HEK293 (cell line): ENCODE measurements at regions not wholly inside any gene's neighbourhood (a gene's known extent, or its start where the extent isn't known, plus 50 kb on each side); places are given as distances from the start of the nearest gene placed in this dataset.

Experiments
- CTCF ChIA-PET: fragments of 350-600 bp; formaldehyde crosslinking; extraction: SDS; loops from one replicate; lab custom pipeline; 2021; ENCODE audit warnings: antibody characterized with exemption; lab: Yijun Ruan, JAX
- POLR2A ChIA-PET: fragments of 300-600 bp; formaldehyde crosslinking; extraction: SDS; loops from one replicate; lab custom pipeline; 2020; ENCODE audit warnings: antibody characterized with exemption, inconsistent platforms; lab: Yijun Ruan, JAX
- H3K27ac ChIP-seq: fragments of 200-500 bp; sonication (Bioruptor generic); 2 replicates; pipeline ENCODE4 v1.5.1; 2014; ENCODE audit warnings: low read depth, low read length, control low read depth, inconsistent platforms; ENCODE audit errors: extremely low read depth
- H3K36me3 ChIP-seq, 2 experiments: fragments of 200-500 bp in 1 of 2; sonication (Bioruptor generic) in 1 of 2; 1 replicate in 1 of 2; 2 replicates in 1 of 2; pipeline ENCODE4 v1.5.1; 2014 to 2017; ENCODE audit warnings: inconsistent platforms in 2 of 2, low read length in 2 of 2; ENCODE audit not compliant: control insufficient read depth in 2 of 2, insufficient read depth in 1 of 2
- H3K4me1 ChIP-seq: fragments of 200-500 bp; sonication (Bioruptor generic); 2 replicates; pipeline ENCODE4 v1.5.1; 2014; ENCODE audit warnings: mild to moderate bottlenecking, low read length, inconsistent platforms; ENCODE audit not compliant: control insufficient read depth, insufficient read depth
- H3K4me3 ChIP-seq: 2 replicates; pipeline ENCODE4 v1.5.1; 2011; ENCODE audit warnings: low read depth, mild to moderate bottlenecking, control low read depth, low read length, moderate library complexity
- H3K9me3 ChIP-seq: fragments of 200-500 bp; sonication (Bioruptor generic); 2 replicates; pipeline ENCODE4 v1.5.1; 2014; ENCODE audit warnings: low read depth, low read length, inconsistent platforms; ENCODE audit not compliant: control insufficient read depth, insufficient read depth
- KLF7 ChIP-seq: fragments of 450-650 bp; formaldehyde crosslinking; IDR thresholded peaks from 2 replicates; pipeline ENCODE4 v1.5.1; 2016; ENCODE audit warnings: missing biosample characterization, missing genetic modification characterization, borderline replicate concordance
- SCRT2 ChIP-seq: fragments of 450-650 bp; formaldehyde crosslinking; IDR thresholded peaks from 2 replicates; pipeline ENCODE4 v1.5.1; 2016; ENCODE audit warnings: missing biosample characterization, missing genetic modification characterization
- SP7 ChIP-seq: fragments of 450-650 bp; formaldehyde crosslinking; IDR thresholded peaks from 2 replicates; pipeline ENCODE4 v1.5.1; 2016; ENCODE audit warnings: missing biosample characterization, missing genetic modification characterization
- YY2 ChIP-seq: fragments of 450-650 bp; formaldehyde crosslinking; IDR thresholded peaks from 2 replicates; pipeline ENCODE4 v1.5.1; 2016; ENCODE audit warnings: missing biosample characterization, missing genetic modification characterization
- ZBTB44 ChIP-seq: fragments of 450-650 bp; IDR thresholded peaks from 2 replicates; pipeline ENCODE4 v1.5.1; 2018; ENCODE audit warnings: missing biosample characterization, mild to moderate bottlenecking, missing genetic modification characterization
- ZFP3 ChIP-seq: fragments of 450-650 bp; formaldehyde crosslinking; IDR thresholded peaks from 2 replicates; pipeline ENCODE4 v1.5.1; 2016; ENCODE audit warnings: low read depth, missing biosample characterization, missing genetic modification characterization
- ZFP69B ChIP-seq: fragments of 450-650 bp; formaldehyde crosslinking; IDR thresholded peaks from 2 replicates; pipeline ENCODE4 v1.5.1; 2016; ENCODE audit warnings: missing biosample characterization, missing genetic modification characterization
- ZIC2 ChIP-seq: fragments of 450-650 bp; formaldehyde crosslinking; IDR thresholded peaks from 2 replicates; pipeline ENCODE4 v1.5.1; 2016; ENCODE audit warnings: missing biosample characterization, missing genetic modification characterization
- ZNF146 ChIP-seq: fragments of 450-650 bp; formaldehyde crosslinking; IDR thresholded peaks from 2 replicates; pipeline ENCODE4 v1.5.1; 2016; ENCODE audit warnings: missing biosample characterization, missing genetic modification characterization
- ZNF214 ChIP-seq: fragments of 450-650 bp; formaldehyde crosslinking; IDR thresholded peaks from 2 replicates; pipeline ENCODE4 v1.5.1; 2017; ENCODE audit warnings: missing biosample characterization, mild to moderate bottlenecking, missing genetic modification characterization, borderline replicate concordance
- ZNF23 ChIP-seq: fragments of 450-650 bp; formaldehyde crosslinking; IDR thresholded peaks from 2 replicates; pipeline ENCODE4 v1.5.1; 2016; ENCODE audit warnings: missing biosample characterization, missing genetic modification characterization, borderline replicate concordance
- ZNF292 ChIP-seq: fragments of 450-650 bp; formaldehyde crosslinking; IDR thresholded peaks from 2 replicates; pipeline ENCODE4 v1.5.1; 2016; ENCODE audit warnings: low read depth, missing biosample characterization, missing genetic modification characterization, borderline replicate concordance
- ZNF350 ChIP-seq: fragments of 450-650 bp; formaldehyde crosslinking; IDR thresholded peaks from 2 replicates; pipeline ENCODE4 v1.5.0; 2017; ENCODE audit warnings: missing biosample characterization, mild to moderate bottlenecking, missing genetic modification characterization
- ZNF488 ChIP-seq: fragments of 450-650 bp; formaldehyde crosslinking; IDR thresholded peaks from 2 replicates; pipeline ENCODE4 v1.5.1; 2016; ENCODE audit warnings: missing biosample characterization, missing genetic modification characterization
- ZNF514 ChIP-seq: fragments of 450-650 bp; formaldehyde crosslinking; IDR thresholded peaks from 2 replicates; pipeline ENCODE4 v1.5.1; 2016; ENCODE audit warnings: missing biosample characterization, missing genetic modification characterization
- ZNF549 ChIP-seq: fragments of 450-650 bp; IDR thresholded peaks from 2 replicates; pipeline ENCODE4 v1.5.1; 2018; ENCODE audit warnings: missing biosample characterization, missing genetic modification characterization, mild to moderate bottlenecking, inconsistent platforms, moderate library complexity
- ZNF596 ChIP-seq: fragments of 450-650 bp; IDR thresholded peaks from 2 replicates; pipeline ENCODE4 v1.5.0; 2018; ENCODE audit warnings: missing biosample characterization, mild to moderate bottlenecking, missing genetic modification characterization, moderate library complexity
- ZNF621 ChIP-seq: fragments of 450-650 bp; formaldehyde crosslinking; IDR thresholded peaks from 2 replicates; pipeline ENCODE4 v1.5.1; 2017; ENCODE audit warnings: missing biosample characterization, missing genetic modification characterization
- ZNF654 ChIP-seq: fragments of 450-650 bp; formaldehyde crosslinking; IDR thresholded peaks from 2 replicates; pipeline ENCODE4 v1.5.1; 2016; ENCODE audit warnings: low read depth, missing biosample characterization, missing genetic modification characterization
- ZNF658 ChIP-seq: fragments of 450-650 bp; formaldehyde crosslinking; IDR thresholded peaks from 2 replicates; pipeline ENCODE4; 2016; ENCODE audit warnings: missing biosample characterization, missing genetic modification characterization
- ZNF670 ChIP-seq: fragments of 450-650 bp; formaldehyde crosslinking; IDR thresholded peaks from 2 replicates; pipeline ENCODE4 v1.5.1; 2016; ENCODE audit warnings: missing biosample characterization, missing genetic modification characterization, low read depth
- ZNF704 ChIP-seq: fragments of 450-650 bp; formaldehyde crosslinking; IDR thresholded peaks from 2 replicates; pipeline ENCODE4 v1.5.1; 2016; ENCODE audit warnings: missing biosample characterization, missing genetic modification characterization
- ZSCAN16 ChIP-seq: fragments of 450-650 bp; formaldehyde crosslinking; IDR thresholded peaks from 2 replicates; pipeline ENCODE4 v1.5.1; 2016; ENCODE audit warnings: missing biosample characterization, missing genetic modification characterization
- ZXDB ChIP-seq: fragments of 450-650 bp; formaldehyde crosslinking; IDR thresholded peaks from 2 replicates; pipeline ENCODE4 v1.5.1; 2016; ENCODE audit warnings: missing biosample characterization, missing genetic modification characterization

GRCh38 chr2:138267902-138268254, 233.7 kb upstream of the SPOPL start (continued):
- TF ChIP-seq ZNF670 (tag by site-specific recombination): no peak
- TF ChIP-seq ZNF214 (tag by site-specific recombination): no peak

- POLR2A ChIA-PET: no interaction called here
These were observed 231.8 kb upstream of the SPOPL start for GRCh38 chr2:138269765-138270164.

GRCh38 chr2:138271467-138271866, 230.1 kb upstream of the SPOPL start:
- Histone ChIP-seq H3K9me3 (no peaks in the 10 kb centered on the region), H3K4me1 (peaks cover 17% of the 10 kb centered on the region), H3K27ac (no peak overlapping the region), H3K4me3 (no peak overlapping the region), H3K36me3 (no peaks in the 10 kb centered on the region)
- CTCF ChIA-PET: no interaction called here
- TF ChIP-seq ZNF654 (tag by site-specific recombination) (no peak), ZNF292 (tag by site-specific recombination) (no peak)
- TF ChIP-seq, all 188 proteins: peak for 0
- POLR2A ChIA-PET: no interaction called here

More at GRCh38 chr2:138269765-138270164, 231.8 kb upstream of the SPOPL start:
- TF ChIP-seq ZIC2 (tag by site-specific recombination) (no peak), ZNF23 (tag by site-specific recombination) (no peak), KLF7 (no peak), ZNF146 (no peak), SP7 (tag by site-specific recombination) (no peak), ZNF658 (tag by site-specific recombination) (no peak), ZNF549 (no peak), ZFP69B (tag by site-specific recombination) (no peak), ZBTB44 (tag by site-specific recombination) (no peak), ZSCAN16 (tag by site-specific recombination) (no peak), ZXDB (tag by site-specific recombination) (no peak), ZNF350 (no peak), ZNF621 (tag by site-specific recombination) (no peak), YY2 (tag by site-specific recombination) (no peak), ZNF488 (tag by site-specific recombination) (no peak), ZNF596 (tag by site-specific recombination) (no peak), ZNF514 (tag by site-specific recombination) (no peak), ZNF704 (tag by site-specific recombination) (no peak), SCRT2 (tag by site-specific recombination) (no peak), ZFP3 (tag by site-specific recombination) (no peak)
- CTCF ChIA-PET: no interaction called here
- H3K4me1 ChIP-seq: peaks cover under 1% of the 10 kb centered on the region; the same call in 1 of the 2 replicates
- H3K27ac ChIP-seq: no peak overlapping the region
- no peaks in the 10 kb centered on the region for H3K9me3 ChIP-seq
- H3K36me3 ChIP-seq: no peaks in the 10 kb centered on the region
- H3K4me3 ChIP-seq: no peak overlapping the region
